H1 (cell line): ENCODE measurements at regions not wholly inside any gene's neighbourhood (a gene's known extent, or its start where the extent isn't known, plus 50 kb on each side); places are given as distances from the start of the nearest gene placed in this dataset.

Experiments
- BRCA1 ChIP-seq: IDR thresholded peaks from 2 replicates; pipeline ENCODE4 v1.6.1; 2012; ENCODE audit warnings: low read depth, low read length, improper control_type of control experiment
- CREB1 ChIP-seq: IDR thresholded peaks from 2 replicates; pipeline ENCODE4 v1.6.1; 2012; ENCODE audit warnings: inconsistent platforms
- CTCF ChIP-seq, 3 experiments: IDR thresholded peaks; 1 replicate in 2 of 3; 2 replicates in 1 of 3; pipeline versions ENCODE4 v1.5.1 to v1.6.1; 2011; ENCODE audit warnings: low read length in 3 of 3, mild to moderate bottlenecking in 3 of 3, inconsistent platforms in 2 of 3, low read depth in 1 of 3, moderate library complexity in 1 of 3; ENCODE audit not compliant: insufficient read depth in 1 of 3; ENCODE audit errors: control extremely low read depth in 1 of 3
- EP300 ChIP-seq, 2 experiments: IDR thresholded peaks; 1 replicate in 1 of 2; 2 replicates in 1 of 2; pipeline ENCODE4 v1.6.1; 2011 to 2012; ENCODE audit warnings: low read depth in 2 of 2, low read length in 2 of 2, mild to moderate bottlenecking in 2 of 2, borderline replicate concordance in 1 of 2, inconsistent platforms in 1 of 2, moderate library complexity in 1 of 2
- POLR2A ChIP-seq, 2 experiments: IDR thresholded peaks; 1 replicate in 1 of 2; 2 replicates in 1 of 2; pipeline ENCODE4 v1.6.1; 2011; ENCODE audit warnings: low read depth in 2 of 2, low read length in 2 of 2, mild to moderate bottlenecking in 2 of 2; ENCODE audit errors: control extremely low read depth in 1 of 2
- RFX5 ChIP-seq: IDR thresholded peaks from 2 replicates; pipeline ENCODE4 v1.6.1; 2011; ENCODE audit warnings: low read depth, low read length, improper control_type of control experiment, borderline replicate concordance
- SP1 ChIP-seq: IDR thresholded peaks from 2 replicates; pipeline ENCODE4 v1.6.1; 2011; ENCODE audit warnings: low read depth, low read length
- SUZ12 ChIP-seq: fragments of 200-600 bp; sonication (generic); IDR thresholded peaks from 2 replicates; pipeline ENCODE4 v1.6.1; 2012; ENCODE audit warnings: mild to moderate bottlenecking, inconsistent platforms, low read length, moderate library complexity, mixed read lengths
- ZNF274 ChIP-seq: IDR thresholded peaks from 2 replicates; pipeline ENCODE4 v1.7.0; 2012; ENCODE audit warnings: low read length, borderline replicate concordance; ENCODE audit errors: extremely low read depth

GRCh38 chr10:78576276-78576675 is 492.5 kb upstream of the ZMIZ1 start:
- TF ChIP-seq ZNF274 (no peak), SP1 (no peak), POLR2A (IDR thresholded peaks at IDR 0.05; ENCODE audit: control extremely low read depth in 1 of 2, low read depth in 2 of 2, low read length in 2 of 2) (no peak), CTCF (IDR thresholded peaks at IDR 0.05; ENCODE audit: control extremely low read depth in 1 of 3, insufficient read depth in 1 of 3, low read depth in 1 of 3, low read length in 3 of 3) (no peak), RFX5 (no peak), EP300 (IDR thresholded peaks at IDR 0.05; ENCODE audit: borderline replicate concordance in 1 of 2, low read depth in 2 of 2, low read length in 2 of 2) (no peak), BRCA1 (no peak), SUZ12 (no peak), CREB1 (no peak)
